ENCODE measurements at regions not wholly inside any gene's neighbourhood (a gene's known extent, or its start where the extent isn't known, plus 50 kb on each side); places are given as distances from the start of the nearest gene placed in this dataset.

- DNase-seq (no peak), ATAC-seq (no peak)
- Histone ChIP-seq H3K4me1 (no peaks in the 10 kb centered on the region), H3K36me3 (no peaks in the 10 kb centered on the region), H3K27me3 (no peaks in the 10 kb centered on the region), H3K9me3 (peaks cover 0 to 4% of the 10 kb centered on the region in 2 donors), H3K4me3 (no peak overlapping the region), H3K27ac (no peak overlapping the region)
- intact Hi-C loops (cut with DNase I), result no loop called here
- TF ChIP-seq CTCF (IDR thresholded peaks at IDR 0.05), result no peak
Measured at GRCh38 chr3:115348951-115349745, 202.1 kb upstream of the ZBTB20 start.

- intact Hi-C loops (cut with DNase I), result no loop called here
- no peaks in the 10 kb centered on the region for H3K36me3 ChIP-seq
- peaks cover 0 to 4% of the 10 kb centered on the region in 2 donors for H3K9me3 ChIP-seq
- no peak for DNase-seq
- no peaks in the 10 kb centered on the region for H3K4me1 ChIP-seq
- H3K27me3 ChIP-seq, result no peaks in the 10 kb centered on the region
- H3K4me3 ChIP-seq, result no peak overlapping the region
- TF ChIP-seq CTCF (IDR thresholded peaks at IDR 0.05), result no peak
- no peak for ATAC-seq
- H3K27ac ChIP-seq, result no peak overlapping the region
Measured at GRCh38 chr3:115350606-115351005, 203.5 kb upstream of the ZBTB20 start.

GRCh38 chr3:115351193-115351592 is 204.1 kb upstream of the ZBTB20 start:
- ATAC-seq (no peak), DNase-seq (no peak)
- H3K36me3 ChIP-seq, result no peaks in the 10 kb centered on the region
- H3K27ac ChIP-seq, result no peak overlapping the region
- no peak for TF ChIP-seq CTCF (IDR thresholded peaks at IDR 0.05)
- no peaks in the 10 kb centered on the region for H3K4me1 ChIP-seq
- intact Hi-C loops (cut with DNase I), result no loop called here
- H3K4me3 ChIP-seq, result no peak overlapping the region
- no peaks in the 10 kb centered on the region for H3K27me3 ChIP-seq
- peaks cover 0 to 4% of the 10 kb centered on the region in 2 donors for H3K9me3 ChIP-seq

- intact Hi-C loops (cut with DNase I), result no loop called here
- H3K4me3 ChIP-seq, result no peak overlapping the region
- no peaks in the 10 kb centered on the region for H3K4me1 ChIP-seq
- ATAC-seq, result no peak
- peaks cover 0 to 4% of the 10 kb centered on the region in 2 donors for H3K9me3 ChIP-seq
- no peaks in the 10 kb centered on the region for H3K27me3 ChIP-seq
- no peaks in the 10 kb centered on the region for H3K36me3 ChIP-seq
- TF ChIP-seq CTCF (IDR thresholded peaks at IDR 0.05), result no peak
- H3K27ac ChIP-seq, result no peak overlapping the region
- no peak for DNase-seq
Measured at GRCh38 chr3:115354010-115354409, 206.9 kb upstream of the ZBTB20 start.

- DNase-seq, result no peak
- intact Hi-C loops (cut with DNase I), result no loop called here
- no peak for TF ChIP-seq CTCF (IDR thresholded peaks at IDR 0.05)
- no peaks in the 10 kb centered on the region for H3K36me3 ChIP-seq
- no peak overlapping the region for H3K4me3 ChIP-seq
- ATAC-seq, result no peak
- no peaks in the 10 kb centered on the region for H3K27me3 ChIP-seq
- H3K4me1 ChIP-seq, result no peaks in the 10 kb centered on the region
- H3K27ac ChIP-seq, result no peak overlapping the region
- peaks cover 0 to 4% of the 10 kb centered on the region in 2 donors for H3K9me3 ChIP-seq
Measured at GRCh38 chr3:115357456-115357855, 210.4 kb upstream of the ZBTB20 start.
